Transverse colon (tissue), 4 donors: ENCODE measurements at regions not wholly inside any gene's neighbourhood (a gene's known extent, or its start where the extent isn't known, plus 50 kb on each side); places are given as distances from the start of the nearest gene placed in this dataset.

ENCODE experiments used
- POLR2A ChIP-seq: fragments of 450-650 bp; IDR thresholded peaks from one replicate; pipeline ENCODE4 v1.6.1; 2016; ENCODE audit warnings: antibody characterized with exemption, mild to moderate bottlenecking, moderate library complexity
- POLR2AphosphoS5 ChIP-seq, 3 donors: sonication (generic); formaldehyde crosslinking; IDR thresholded peaks; one replicate each; pipeline ENCODE4 v1.6.1; 2016; ENCODE audit warnings: antibody characterized with exemption in 3 of 3
- TF ChIP-seq, protein P1 (sequence below), 5 experiments: fragments of 200-600 bp in 3 of 5; fragments of 450-650 bp in 2 of 5; sonication (generic) in 3 of 5; IDR thresholded peaks; 1 replicate in 2 of 5; 2 replicates in 3 of 5; pipeline ENCODE4 v1.5.1; 2016 to 2017; ENCODE audit warnings: antibody characterized with exemption in 5 of 5, inconsistent platforms in 3 of 5, mild to moderate bottlenecking in 2 of 5, moderate library complexity in 1 of 5

DNA sequence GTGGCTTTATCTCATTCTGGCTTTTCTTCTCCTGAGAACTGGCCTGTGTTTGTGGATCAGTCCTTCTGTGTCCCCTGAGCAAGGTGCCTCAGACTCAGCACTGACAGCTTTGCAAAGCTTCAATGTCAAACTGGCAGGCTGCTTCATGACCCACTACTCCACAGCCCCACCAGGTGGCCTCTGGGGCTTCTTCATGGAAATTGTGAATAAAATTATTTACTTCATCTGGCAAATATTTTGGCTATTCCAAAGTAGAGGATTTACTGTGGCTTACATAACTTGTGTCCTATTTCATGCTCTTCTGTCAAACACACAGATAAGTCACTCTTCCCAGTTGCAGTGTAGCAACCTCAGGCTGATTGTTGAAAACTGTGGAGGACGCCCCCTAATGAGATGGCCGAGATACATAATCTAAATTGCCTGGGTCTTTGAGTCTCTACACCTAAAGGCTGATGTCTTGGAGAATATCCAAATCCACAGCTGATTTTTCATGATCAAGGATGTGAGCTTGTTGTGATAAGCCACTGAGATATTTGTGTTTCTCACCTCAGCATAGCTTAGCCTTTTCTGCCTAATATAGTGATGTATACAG, 721.9 kb upstream of the SLC10A2 start:
- TF ChIP-seq, protein P1, sequence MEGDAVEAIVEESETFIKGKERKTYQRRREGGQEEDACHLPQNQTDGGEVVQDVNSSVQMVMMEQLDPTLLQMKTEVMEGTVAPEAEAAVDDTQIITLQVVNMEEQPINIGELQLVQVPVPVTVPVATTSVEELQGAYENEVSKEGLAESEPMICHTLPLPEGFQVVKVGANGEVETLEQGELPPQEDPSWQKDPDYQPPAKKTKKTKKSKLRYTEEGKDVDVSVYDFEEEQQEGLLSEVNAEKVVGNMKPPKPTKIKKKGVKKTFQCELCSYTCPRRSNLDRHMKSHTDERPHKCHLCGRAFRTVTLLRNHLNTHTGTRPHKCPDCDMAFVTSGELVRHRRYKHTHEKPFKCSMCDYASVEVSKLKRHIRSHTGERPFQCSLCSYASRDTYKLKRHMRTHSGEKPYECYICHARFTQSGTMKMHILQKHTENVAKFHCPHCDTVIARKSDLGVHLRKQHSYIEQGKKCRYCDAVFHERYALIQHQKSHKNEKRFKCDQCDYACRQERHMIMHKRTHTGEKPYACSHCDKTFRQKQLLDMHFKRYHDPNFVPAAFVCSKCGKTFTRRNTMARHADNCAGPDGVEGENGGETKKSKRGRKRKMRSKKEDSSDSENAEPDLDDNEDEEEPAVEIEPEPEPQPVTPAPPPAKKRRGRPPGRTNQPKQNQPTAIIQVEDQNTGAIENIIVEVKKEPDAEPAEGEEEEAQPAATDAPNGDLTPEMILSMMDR (IDR thresholded peaks at IDR 0.05) = no peak
- TF ChIP-seq POLR2A (no peak), POLR2AphosphoS5 (IDR thresholded peaks at IDR 0.05) (no peak)
